NCI-H1436 (cell line): ENCODE measurements at regions not wholly inside any gene's neighbourhood (a gene's known extent, or its start where the extent isn't known, plus 50 kb on each side); places are given as distances from the start of the nearest gene placed in this dataset.

Experiments used
- DNase-seq: peaks from one replicate; lab custom pipeline; 2025; lab: John Stamatoyannopoulos, UW

DNA sequence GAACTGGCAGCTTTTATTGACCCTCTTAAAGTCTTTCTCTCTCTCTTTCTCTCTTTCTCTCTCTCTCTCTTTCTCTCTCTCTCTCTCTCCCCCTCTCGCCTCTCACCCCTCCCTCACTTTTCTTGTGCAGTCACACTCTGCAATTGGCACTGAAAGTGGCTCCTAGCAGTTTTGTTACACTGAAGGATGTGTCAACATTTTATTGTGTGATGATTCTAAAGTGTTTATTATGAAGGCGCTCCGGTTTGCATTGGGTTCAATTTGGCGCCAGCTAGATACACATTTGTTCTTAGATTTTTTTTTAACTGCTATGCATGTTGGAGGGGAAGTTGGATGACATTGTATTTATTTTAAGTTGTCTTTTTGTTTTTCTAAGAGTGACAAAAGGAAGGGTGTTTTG lies 64.0 kb upstream of the CHRM3 start:
- DNase-seq: peak; percentile 60

DNA sequence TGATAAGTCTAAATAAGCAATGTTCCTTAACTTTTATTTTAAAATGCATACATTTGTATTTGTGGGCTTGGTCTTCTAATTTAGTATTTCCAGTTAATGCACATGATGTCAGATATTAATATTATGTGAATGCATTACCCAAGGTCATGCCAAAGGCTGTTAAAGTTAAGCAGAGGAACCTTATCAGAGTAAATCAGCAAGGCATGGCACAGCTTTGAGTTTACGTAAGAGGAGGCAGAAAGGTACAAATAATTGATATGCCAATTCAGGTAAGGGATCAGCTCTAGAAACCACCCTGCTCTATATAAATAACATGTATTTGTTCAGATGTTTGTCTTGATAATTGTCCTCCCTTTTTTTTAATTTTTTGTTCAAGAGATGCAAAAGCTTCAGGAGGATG lies 64.5 kb upstream of the CHRM3 start:
- DNase-seq: peak; percentile 60

DNA sequence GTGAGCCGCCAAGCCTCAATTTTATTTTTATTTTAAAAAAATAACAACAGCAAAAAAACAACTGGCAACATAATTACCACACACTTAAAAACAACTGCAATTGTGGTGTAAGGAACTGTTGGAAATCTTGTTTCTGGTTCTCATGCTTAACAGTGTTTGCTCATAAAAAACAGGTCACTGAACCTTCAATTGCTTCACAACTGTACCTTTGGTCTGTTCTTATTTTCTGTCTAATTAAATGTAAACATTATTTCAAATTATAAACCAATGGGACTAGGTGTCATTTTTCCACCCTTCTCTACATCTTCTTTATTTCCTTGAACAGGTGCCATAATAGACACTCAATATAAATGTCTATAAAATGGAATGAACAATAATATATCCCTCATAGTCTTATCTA lies 68.4 kb upstream of the CHRM3 start:
- DNase-seq: no peak

DNA sequence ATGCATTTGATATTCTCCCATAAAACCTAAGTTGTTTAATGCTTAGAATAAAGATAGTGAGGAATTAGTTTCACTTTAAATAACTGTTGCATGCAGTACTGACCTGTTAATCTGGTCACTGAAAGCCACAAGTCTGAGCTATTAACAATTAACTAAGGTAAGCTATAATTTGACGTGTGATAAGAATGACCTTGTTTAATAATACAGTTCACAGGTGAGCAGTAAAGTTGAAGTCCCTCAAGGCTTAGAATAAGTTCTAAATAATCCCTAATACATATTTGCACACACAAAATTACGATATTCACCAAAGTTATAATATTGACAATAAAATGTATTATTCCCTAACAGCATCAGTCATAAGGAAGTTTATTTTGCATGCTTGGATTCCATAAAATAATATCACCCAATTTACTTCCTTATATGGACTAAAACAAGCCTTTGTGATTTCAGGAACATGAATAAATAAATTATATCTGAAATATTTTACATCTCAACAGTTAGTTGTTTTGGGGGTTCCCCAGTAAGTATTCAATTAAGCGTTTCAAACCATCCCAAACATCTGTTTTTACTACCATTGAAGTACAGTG lies 70.6 kb upstream of the CHRM3 start:
- no peak for DNase-seq

DNA sequence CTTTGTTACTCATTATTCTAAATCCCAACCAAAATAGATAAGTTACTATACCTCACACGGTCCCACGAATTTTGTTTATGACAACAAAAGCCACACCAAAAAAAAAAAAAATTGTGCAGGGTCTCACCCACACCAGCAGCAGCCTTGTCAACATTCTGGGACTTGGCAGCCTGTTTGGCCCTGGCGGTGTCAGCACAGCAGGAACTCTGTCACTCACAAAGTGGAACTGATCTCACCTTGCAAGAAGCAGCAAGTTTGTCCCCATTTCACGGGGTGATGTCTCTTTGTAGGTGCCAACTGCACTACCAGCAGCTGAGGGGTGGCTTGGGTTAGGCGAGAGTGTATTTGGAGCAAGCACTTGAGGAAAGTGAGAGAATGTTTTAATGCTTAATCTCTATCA lies 75.0 kb upstream of the CHRM3 start:
- no peak for DNase-seq

DNA sequence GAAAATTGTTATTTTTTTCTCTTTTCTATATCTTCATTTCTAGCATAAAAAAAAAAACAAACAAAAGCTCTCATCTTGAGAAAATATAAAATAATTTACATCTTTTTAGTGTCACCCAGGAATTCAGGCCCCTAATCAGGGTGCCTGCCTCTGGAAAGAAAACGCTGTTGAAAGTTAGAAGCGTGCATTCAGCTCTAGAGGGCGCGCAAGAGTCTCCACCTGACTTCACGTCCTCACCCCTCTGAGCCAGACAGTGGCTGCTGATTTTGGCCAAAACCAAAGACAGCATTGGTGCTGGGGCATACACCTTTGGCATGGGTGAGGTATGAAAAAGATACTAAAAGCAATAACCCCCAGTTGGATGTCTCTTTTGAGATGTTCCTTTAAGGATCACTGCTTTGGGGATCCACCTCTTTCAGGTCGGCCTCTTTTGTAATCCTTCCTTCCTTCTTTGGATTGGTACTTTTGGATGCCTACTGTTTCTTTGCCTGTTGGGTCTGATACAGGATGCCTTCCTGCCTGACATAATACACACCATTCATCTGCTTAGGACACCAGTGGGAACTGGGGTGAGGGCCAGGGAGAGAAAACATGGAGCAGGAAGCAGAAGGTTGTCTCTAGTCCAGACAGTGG lies 77.6 kb upstream of the CHRM3 start:
- DNase-seq: no peak

DNA sequence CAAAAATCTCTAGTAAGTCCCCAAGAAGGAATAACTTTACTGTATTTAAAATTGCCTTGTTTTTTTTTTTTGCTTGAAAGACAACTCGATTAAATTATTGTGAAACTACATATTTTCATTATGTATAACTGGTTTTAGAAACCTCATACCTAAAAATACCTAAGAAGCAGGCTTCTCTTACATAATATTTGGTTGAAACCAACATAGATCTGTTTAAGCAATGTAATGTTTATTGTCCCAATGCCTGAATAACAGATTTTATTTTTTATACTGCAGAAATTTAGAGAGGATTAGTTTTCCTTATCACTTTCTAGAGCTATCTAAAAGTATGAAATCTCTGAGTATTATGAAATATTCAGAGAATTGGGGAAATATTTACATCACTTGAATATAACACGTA lies 78.5 kb upstream of the CHRM3 start:
- no peak for DNase-seq

DNA sequence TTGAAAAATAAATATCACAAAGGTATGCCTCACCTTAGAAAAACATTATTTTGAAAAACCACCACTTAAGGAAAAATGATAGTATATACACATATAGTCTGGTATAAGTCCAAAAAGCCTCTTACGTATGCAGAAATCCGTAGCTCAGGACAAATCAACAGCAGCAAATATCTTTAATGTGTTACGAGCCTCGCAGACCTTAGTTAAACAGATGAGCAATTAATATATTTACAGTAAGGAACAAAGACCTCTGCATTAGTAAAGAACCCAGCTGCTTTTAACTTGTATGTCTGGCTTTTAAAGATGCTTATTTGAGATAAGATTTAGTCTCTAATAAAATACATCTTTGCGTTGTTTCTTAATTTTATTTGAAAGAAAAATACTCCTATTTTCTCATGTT lies 79.9 kb upstream of the CHRM3 start:
- no peak for DNase-seq

DNA sequence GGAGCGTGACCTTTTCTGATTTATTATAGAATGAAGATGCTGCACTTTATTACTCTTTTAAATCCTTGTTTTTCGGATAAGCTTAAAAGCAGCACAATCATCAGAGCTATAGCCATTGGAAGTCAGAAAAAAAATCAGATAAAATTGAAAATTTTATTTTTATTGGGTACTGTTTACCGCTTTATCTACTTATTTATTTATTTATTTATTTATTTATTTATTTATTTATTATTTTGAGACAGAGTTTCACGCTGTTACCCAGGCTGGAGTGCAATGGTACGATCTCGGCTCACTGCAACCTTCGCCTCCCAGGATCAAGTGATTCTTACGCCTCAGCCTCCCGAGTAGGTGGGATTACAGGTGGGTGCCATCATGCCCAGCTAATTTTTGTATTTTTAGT lies 83.1 kb upstream of the CHRM3 start:
- no peak for DNase-seq

DNA sequence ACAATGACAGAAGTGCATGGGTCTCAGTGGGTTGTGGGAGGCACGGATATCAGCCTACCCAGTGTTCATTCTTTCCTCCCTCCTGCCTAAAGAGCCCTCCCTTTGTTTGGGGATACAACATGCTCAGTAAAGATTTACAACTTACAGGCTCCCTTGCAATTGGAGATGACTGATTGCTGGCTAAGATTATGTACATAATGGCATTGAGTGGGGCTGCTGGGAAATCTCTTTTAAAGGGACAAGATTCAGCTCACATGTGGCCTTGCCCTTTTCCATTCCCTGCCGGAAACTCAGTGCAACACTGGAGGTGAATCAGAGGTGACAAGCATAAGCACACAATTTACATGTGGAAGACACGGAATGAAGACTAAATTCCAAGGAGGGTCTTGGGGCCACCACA lies 83.7 kb upstream of the CHRM3 start:
- DNase-seq: no peak

DNA sequence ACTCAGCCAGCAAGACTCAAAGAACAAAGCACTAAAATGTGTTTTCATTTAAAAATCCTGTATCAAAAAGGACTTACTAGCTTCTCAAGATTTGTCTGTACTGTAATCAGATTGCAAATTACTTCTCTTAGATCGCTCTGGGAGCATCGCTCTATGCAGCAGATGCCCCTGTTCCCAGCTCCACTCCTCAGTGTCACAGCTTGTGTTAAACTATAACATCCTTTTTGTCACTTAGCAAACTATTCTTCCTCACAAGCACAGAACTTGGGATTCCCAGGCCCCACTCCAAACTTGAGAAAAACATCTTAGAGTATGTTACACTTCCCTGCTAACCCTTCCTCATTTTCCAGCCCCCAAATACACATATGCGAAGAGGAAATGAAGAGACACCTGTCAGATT lies 85.1 kb upstream of the CHRM3 start:
- no peak for DNase-seq

DNA sequence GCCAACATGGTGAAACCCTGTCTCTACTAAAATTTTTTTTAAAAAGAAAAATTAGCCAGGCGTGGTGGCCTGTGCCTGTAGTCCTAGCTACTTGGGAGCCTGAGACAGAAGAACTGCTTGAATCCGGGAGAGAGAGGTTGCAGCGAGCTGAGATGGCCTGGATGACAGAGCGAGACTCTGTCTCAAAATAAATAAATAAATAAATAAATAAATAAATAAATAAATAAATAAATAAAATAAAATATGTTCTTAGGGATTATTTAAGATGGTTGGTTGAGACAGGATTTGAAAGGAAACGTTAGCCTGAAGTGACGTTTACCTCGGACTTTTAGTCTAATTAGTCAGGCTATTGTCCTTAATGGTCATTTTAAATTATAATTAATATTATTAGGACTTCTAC lies 88.5 kb upstream of the CHRM3 start:
- DNase-seq: no peak

DNA sequence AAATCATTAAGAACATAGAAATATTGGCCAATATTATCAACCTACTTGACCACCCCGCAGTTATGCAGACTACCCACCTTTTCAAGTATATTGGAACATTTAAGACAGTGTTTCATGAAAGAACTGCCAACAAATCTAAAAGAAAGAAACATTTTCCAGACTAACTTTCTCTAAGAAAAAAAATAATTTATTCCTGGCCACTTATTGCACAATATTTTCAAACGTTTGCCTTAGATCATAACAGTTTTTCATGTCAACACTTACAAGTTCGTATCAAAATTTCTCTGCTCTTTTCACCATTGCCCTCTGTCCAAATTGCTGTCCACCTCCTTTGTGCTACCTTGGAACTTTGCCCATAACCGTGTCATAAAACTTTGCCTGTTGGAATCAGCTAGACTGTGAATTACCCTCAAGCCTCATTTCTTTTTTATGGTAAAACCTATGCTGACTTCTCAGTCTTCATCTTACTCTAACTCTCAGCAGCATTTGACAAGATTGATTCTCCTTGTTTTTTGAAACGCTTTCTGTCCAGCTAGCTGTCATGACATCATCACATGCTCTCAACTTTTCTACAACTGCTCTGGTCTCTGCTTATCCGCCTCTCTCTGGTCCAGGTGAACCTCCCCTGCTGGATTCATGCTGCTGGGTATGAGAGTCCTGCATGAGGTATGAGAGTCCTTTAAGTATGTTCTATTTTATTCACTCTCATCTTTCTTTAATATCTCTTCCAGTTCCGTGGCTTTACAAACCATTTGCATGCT lies 92.8 kb upstream of the CHRM3 start:
- no peak for DNase-seq

DNA sequence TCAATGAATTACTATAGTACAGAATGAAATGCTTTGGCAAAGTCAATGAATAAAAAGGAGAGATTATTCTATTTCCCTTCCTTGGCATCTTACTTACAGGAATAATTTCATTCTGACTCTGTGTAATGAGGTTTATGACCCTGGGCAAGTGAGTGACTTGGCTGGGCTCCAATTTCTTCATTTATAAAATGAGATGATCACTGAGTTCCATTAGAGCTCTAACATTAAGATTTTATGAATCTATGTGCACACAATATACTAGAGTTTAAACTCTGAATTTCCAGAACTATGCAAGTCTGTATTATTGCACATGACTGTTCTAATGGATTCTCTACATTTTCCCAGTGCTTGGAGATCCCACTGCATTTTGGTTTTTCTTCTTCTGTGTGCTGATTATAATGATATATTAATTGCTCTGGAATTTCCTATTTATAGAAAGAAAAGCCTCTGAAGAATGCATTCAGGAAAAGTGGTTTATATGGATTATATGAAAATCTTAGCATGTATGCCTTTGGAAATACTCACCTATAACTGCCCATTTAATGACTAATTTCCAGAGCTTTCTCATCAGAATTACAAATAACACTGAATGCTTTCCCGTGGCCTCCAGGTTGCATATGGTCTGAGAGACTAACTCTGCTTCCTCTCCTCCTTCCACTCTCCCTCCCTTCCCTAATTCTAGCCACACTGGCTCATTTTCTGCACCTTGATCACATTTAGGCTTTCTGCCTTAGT lies 97.4 kb upstream of the CHRM3 start:
- no peak for DNase-seq

DNA sequence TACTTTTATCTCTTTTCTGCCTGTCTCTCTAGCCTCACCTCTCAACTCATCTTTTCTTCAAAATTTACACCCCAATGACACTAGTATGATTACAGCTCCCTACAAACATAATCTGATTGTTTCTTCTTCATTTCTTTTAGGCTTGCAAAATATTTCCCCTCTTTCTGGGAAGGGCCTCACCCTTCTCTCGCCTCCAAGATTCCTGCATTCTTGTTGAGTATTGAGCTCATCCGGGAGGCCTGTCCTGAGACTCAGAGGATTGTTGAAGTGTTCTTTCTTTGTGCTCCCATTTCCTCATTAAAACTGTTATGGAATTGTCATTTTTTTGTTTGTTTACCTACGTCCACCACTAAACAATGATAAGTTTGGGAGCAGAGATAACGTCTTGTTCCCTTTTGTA lies 99.1 kb upstream of the CHRM3 start:
- no peak for DNase-seq

DNA sequence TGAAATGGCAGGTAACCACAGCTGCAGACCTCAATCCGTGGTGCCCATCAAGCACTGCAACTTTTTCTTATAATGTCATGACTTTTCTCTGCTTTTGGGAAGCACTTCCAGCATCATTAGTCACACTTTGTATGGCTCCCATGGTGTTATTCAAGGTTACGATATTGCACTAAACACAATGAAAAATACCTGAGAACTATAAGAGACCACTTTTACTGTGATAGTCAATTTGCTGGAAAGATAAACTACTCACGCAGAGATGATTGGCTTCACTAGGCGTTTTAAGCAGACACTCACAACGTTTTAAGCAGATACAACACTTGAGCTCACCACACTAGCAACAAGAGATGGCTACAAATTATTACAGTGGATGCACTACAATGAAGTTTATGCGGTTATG lies 103.2 kb upstream of the CHRM3 start:
- no peak for DNase-seq

DNA sequence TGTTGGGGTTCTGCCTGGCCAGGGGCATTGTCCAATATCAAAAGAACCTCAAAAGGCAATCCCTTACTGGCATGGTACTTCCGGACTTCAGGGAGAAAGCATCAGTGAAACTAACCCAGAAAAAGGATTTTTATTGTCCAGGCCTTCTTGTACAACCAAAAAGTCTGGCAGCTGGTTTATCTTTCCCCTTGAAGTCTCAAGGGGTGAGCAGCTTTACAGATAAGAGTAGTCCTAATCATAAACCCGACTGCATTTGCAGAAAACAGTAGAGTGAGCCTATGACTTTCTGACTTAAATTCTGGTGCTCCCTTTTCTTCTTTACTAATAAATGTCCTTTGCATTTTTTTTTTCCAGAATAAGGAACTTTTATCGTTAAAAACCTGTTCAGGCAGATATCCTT lies 104.0 kb upstream of the CHRM3 start:
- DNase-seq: no peak

DNA sequence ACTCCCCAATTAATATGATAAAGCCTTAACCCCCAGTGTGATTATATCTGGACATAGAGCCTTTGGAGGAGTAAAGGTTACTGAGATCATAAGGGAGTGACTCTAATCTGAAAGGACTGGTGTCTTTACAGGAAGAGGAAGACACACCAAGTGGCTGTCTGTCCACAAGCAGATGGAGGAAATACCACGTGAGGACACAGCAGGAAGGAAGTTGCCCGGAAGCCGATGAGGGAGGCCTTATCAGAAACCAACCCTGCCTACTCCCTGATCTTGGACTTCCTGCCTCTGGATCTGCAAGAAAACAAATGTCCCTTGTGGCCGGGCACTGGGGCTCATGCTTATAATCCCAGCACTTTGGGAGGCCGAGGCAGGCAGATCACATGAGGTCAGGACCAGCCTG lies 110.3 kb upstream of the CHRM3 start:
- DNase-seq: no peak

DNA sequence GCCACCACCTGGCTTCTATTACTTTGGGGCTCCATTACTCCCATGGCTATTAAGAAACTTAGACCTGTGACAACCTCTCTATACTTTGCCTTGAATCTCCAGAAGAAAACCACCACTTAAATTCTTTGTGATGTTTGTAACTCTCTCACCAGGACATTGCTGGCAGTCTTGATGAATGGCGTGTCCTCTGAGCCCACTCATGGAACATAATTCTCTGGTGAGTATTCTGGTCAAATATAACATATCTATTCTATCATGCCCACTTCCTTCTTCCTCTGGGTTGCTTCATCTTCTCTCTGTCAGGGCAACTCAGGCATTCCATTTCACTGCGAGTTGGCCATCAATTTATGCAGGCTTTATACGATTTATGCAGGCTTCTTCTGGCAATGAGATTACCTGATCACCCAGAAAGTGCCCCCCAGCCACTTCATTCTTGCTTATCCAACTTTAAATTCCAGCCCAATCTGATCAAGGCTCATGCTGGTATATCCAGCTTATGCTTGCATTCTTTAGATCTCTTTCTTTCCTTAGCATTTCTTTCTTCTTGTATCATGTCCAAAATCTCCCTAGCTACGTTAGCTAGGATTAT lies 112.0 kb upstream of the CHRM3 start:
- DNase-seq: no peak

DNA sequence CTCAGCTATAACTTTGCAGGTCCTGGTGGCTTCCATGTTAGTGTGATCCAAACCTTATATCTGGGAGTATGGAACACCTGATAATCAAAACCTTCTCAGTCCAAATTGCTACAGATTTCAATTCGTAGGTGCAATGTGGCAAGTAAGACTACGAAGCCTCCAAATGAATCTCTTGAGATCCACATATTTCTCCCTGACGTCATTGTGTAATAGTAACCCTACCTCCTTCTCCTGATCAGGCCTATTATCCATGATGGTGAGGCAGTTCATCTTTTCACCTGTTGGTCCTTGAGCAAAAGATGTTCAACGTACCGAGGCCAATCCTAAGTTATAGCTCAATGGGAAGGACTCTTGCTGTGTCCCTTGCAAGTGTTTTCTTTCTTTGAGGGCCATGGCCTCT lies 115.9 kb upstream of the CHRM3 start:
- DNase-seq: no peak

DNA sequence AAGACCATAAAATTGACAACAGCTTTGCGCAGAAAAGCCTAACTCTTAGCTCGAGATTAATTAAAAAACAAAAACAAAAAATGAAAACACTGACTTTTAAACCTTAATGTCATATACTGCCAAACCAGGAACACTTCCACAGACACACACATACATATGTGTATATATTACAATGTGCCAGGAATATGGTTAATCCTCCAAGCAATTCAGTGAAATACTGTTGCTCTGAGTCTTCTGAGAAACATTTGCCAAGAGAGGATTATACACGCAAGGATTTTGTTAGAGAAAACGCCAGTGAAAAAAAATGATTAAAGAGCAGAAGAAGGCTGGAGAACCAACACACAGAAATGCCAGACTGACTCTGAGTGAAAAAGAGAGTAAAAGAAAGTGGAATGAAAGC lies 116.7 kb upstream of the CHRM3 start:
- no peak for DNase-seq

DNA sequence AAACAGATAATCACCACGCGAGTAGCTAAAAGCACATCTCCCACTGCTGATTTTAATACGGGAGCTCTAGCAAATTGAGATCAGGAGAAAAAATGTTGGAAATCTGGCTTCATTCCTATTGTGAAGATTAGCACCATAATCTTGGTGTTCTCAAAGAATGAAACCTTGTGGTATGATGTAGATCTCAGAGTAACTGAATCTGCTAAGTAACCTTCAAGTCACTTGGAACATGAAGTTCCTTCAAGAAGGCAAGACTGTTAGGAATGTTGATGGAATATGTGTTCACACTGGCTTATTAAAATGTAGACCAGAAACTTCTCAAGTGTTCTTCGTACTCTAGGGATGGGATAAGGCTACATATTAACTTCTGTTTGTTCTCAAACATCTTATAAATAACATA lies 117.4 kb upstream of the CHRM3 start:
- no peak for DNase-seq

DNA sequence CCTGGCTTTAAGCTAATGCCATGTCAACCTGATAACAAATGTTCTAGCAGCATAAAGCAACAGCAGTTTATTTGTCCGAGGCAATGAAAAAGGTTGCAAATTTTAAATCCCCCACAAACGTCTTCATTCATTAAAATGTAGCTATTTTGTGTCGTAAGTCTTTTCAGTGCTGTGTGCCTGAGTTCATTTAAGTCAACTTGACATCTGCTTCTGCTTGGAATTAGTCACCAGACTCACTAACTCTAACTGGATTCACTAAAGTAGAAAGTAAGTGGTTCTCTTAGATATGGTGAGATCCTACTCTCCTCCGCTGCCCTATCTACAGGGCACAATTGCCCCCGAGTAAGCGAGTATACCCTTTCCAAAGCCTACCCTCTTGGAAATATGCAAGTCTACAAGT lies 118.4 kb upstream of the CHRM3 start:
- DNase-seq: no peak
